Progenitor cell of endocrine pancreas (in vitro differentiated cells): ENCODE measurements at regions not wholly inside any gene's neighbourhood (a gene's known extent, or its start where the extent isn't known, plus 50 kb on each side); places are given as distances from the start of the nearest gene placed in this dataset.

Experiments used
- DNase-seq: peaks from one replicate; pipeline ENCODE4 v3.0.0; 2021; ENCODE audit warnings: low spot score; ENCODE audit not compliant: unreplicated experiment
- H3K27ac Mint-ChIP-seq: 2 replicates; pipeline ENCODE4 v1.8.0; 2021; ENCODE audit warnings: mild to moderate bottlenecking, moderate library complexity, mixed read lengths
- H3K27me3 Mint-ChIP-seq: 2 replicates; pipeline ENCODE4 v1.8.0; 2021; ENCODE audit warnings: mixed read lengths
- H3K36me3 Mint-ChIP-seq: 2 replicates; pipeline ENCODE4 v1.8.0; 2022; ENCODE audit warnings: mixed read lengths; ENCODE audit not compliant: insufficient read depth
- H3K4me1 Mint-ChIP-seq: 2 replicates; pipeline ENCODE4 v1.8.0; 2021; ENCODE audit warnings: low read depth, mixed read lengths
- H3K4me3 Mint-ChIP-seq: 2 replicates; pipeline ENCODE4 v1.8.0; 2021; ENCODE audit warnings: low read depth, mild to moderate bottlenecking, moderate library complexity, mixed read lengths
- H3K9me3 Mint-ChIP-seq: 2 replicates; pipeline ENCODE4 v1.8.0; 2021; ENCODE audit warnings: low read depth, mixed read lengths
- TF ChIP-seq, protein P1 (sequence below): fragments of 200-600 bp; sonication (generic); IDR thresholded peaks from one replicate; pipeline ENCODE4 v1.5.0; 2021; ENCODE audit warnings: antibody characterized with exemption, mild to moderate bottlenecking; ENCODE audit not compliant: unreplicated experiment

DNA sequence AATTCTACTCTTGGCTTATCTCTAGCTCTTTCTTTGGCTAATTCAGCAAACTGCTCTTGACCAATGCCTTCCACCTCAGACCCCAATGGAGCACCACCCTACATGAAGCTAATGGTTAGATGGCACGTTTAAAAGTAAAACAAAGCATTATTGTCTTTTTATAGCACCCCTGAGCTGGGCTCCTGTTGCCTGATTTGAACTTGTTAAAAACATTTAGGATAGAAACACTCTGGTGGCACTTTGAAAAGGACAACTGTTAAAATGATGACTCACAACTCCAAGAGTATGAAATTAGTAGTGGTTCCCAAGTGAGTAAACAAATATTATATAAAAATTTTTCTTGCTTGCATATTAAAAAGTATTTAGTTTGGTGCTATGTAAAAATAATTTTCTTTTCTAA, 299.6 kb upstream of the DCN start:
- Mint-ChIP-seq H3K4me1 (no peaks in the 10 kb centered on the region), H3K27ac (no peak overlapping the region), H3K36me3 (no peaks in the 10 kb centered on the region)

DNA sequence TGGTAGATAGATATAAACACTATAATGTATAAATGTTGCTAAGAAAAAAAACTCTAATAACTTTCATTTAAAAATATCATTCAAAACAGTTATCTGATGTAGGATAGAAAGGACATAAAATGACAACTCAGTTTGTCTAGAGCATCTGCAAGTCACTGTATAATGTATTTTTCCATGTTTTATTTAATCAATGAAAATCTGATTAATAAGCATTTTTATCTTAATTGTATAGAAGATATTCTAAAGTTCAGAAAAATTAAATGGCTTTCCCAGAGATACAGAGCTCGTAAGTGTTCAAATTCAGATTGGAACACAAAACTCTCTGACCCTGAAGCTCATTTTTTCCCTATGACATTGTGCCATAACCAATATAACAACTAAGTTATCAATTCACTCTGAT, 295.9 kb upstream of the DCN start:
- Mint-ChIP-seq H3K27me3 (no peaks in the 10 kb centered on the region), H3K27ac (no peak overlapping the region), H3K36me3 (no peaks in the 10 kb centered on the region), H3K9me3 (no peaks in the 10 kb centered on the region), H3K4me1 (no peaks in the 10 kb centered on the region), H3K4me3 (no peak overlapping the region)
- TF ChIP-seq, protein P1, sequence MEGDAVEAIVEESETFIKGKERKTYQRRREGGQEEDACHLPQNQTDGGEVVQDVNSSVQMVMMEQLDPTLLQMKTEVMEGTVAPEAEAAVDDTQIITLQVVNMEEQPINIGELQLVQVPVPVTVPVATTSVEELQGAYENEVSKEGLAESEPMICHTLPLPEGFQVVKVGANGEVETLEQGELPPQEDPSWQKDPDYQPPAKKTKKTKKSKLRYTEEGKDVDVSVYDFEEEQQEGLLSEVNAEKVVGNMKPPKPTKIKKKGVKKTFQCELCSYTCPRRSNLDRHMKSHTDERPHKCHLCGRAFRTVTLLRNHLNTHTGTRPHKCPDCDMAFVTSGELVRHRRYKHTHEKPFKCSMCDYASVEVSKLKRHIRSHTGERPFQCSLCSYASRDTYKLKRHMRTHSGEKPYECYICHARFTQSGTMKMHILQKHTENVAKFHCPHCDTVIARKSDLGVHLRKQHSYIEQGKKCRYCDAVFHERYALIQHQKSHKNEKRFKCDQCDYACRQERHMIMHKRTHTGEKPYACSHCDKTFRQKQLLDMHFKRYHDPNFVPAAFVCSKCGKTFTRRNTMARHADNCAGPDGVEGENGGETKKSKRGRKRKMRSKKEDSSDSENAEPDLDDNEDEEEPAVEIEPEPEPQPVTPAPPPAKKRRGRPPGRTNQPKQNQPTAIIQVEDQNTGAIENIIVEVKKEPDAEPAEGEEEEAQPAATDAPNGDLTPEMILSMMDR = no peak
- no peak for DNase-seq

More for the DNA sequence above, 299.6 kb upstream of the DCN start:
- TF ChIP-seq, protein P1 = no peak
- DNase-seq = no peak
- H3K27me3 Mint-ChIP-seq = no peaks in the 10 kb centered on the region
- no peaks in the 10 kb centered on the region for H3K9me3 Mint-ChIP-seq
- H3K4me3 Mint-ChIP-seq = no peak overlapping the region

DNA sequence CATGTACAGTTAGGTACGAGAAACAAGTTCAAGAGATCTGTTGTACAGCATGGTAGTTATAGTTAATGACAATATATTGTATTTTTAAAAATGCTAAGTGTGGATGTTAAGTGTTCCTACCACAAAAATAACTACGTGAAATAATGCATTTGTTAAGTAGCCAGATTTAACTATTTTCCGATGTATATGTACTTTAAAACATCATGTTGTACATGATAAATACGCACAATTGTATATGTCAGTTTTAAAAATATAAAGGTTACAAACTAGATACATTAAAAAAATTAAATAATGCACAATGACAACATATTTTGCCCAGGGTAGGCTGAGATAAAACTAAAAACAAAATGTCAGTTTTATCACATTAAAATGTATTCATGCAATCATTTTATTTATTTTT, 285.1 kb upstream of the DCN start:
- no peaks in the 10 kb centered on the region for H3K36me3 Mint-ChIP-seq
- H3K27ac Mint-ChIP-seq = no peak overlapping the region
- no peaks in the 10 kb centered on the region for H3K4me1 Mint-ChIP-seq
- peaks cover 5% of the 10 kb centered on the region for H3K9me3 Mint-ChIP-seq
- H3K27me3 Mint-ChIP-seq = no peaks in the 10 kb centered on the region
- no peak overlapping the region for H3K4me3 Mint-ChIP-seq
- TF ChIP-seq, protein P1 = no peak
- DNase-seq = no peak

DNA sequence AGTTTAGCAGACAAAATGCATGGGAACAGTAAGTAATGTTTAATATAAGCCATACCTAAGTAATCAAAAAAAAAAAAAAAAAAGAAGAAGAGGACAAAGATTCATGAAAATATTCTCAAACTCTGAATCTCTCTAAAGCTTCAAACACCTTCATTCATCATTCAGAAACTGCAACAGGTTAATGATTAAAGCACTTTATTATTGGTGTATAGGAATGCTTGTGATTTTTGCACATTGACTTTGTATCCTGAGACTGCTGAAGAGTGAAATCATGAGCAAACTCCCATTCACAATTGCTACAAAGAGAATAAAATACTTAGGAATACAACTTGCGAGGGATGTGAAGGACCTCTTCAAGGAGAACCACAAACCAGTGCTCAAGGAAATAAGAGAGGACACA, 278.4 kb upstream of the DCN start:
- DNase-seq = no peak
- Mint-ChIP-seq H3K4me3 (no peak overlapping the region), H3K4me1 (no peaks in the 10 kb centered on the region), H3K36me3 (no peaks in the 10 kb centered on the region), H3K27ac (no peak overlapping the region), H3K9me3 (peaks cover 12% of the 10 kb centered on the region), H3K27me3 (no peaks in the 10 kb centered on the region)
- TF ChIP-seq, protein P1 = no peak

DNA sequence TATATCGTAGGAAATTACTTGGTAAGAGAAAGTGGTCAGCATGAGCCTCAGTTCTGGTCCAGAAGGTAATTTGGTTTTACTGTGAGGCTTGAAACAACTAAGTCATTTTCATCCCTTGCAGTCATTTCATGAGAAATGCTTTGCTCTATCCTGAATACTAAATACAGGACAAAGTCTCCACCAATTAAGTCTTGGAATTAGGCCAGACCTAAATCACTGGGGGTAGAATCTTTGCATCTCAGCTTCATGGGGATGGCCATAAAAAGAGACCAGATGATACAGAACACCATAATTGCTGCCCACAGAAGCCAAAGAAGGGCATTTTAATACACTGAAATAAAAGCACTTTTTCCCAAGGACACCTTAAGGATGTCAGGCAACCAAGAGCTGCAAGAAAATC, 277.9 kb upstream of the DCN start:
- TF ChIP-seq, protein P1 = no peak
- no peaks in the 10 kb centered on the region for H3K27me3 Mint-ChIP-seq
- H3K4me1 Mint-ChIP-seq = no peaks in the 10 kb centered on the region
- H3K4me3 Mint-ChIP-seq = no peak overlapping the region
- peaks cover 10% of the 10 kb centered on the region for H3K9me3 Mint-ChIP-seq
- H3K27ac Mint-ChIP-seq = no peak overlapping the region
- no peaks in the 10 kb centered on the region for H3K36me3 Mint-ChIP-seq
- no peak for DNase-seq
